ENCODE measurements at regions not wholly inside any gene's neighbourhood (a gene's known extent, or its start where the extent isn't known, plus 50 kb on each side); places are given as distances from the start of the nearest gene placed in this dataset.

- Histone ChIP-seq H3K36me3 (ENCODE audit: control insufficient read depth, insufficient read depth, low read length) (no peaks in the 10 kb centered on the region), H3K4me1 (ENCODE audit: control insufficient read depth, insufficient read depth, low read length) (no peaks in the 10 kb centered on the region), H3K9ac (ENCODE audit: low read depth, low read length) (no peak overlapping the region), H3K27me3 (ENCODE audit: control insufficient read depth, insufficient read depth, low read length) (no peaks in the 10 kb centered on the region), H3K27ac (ENCODE audit: low read depth, low read length) (no peak overlapping the region), H3K9me3 (ENCODE audit: control insufficient read depth, insufficient read depth, low read length) (0 out of 2 replicates have a peak, but pooled peaks cover 3% of the 10 kb centered on the region), H3K4me3 (ENCODE audit: low read depth, low read length) (no peak overlapping the region)
These were observed 108.7 kb upstream of the SNX19 start for GRCh38 chr11:131025020-131025419.

- no peaks in the 10 kb centered on the region for H3K27me3 ChIP-seq (ENCODE audit: control insufficient read depth, insufficient read depth, low read length)
- no peak overlapping the region for H3K9ac ChIP-seq (ENCODE audit: low read depth, low read length)
- no peaks in the 10 kb centered on the region for H3K4me1 ChIP-seq (ENCODE audit: control insufficient read depth, insufficient read depth, low read length)
- no peak overlapping the region for H3K4me3 ChIP-seq (ENCODE audit: low read depth, low read length)
- H3K9me3 ChIP-seq (ENCODE audit: control insufficient read depth, insufficient read depth, low read length): 0 out of 2 replicates have a peak, but pooled peaks cover 3% of the 10 kb centered on the region
- no peak overlapping the region for H3K27ac ChIP-seq (ENCODE audit: low read depth, low read length)
- no peaks in the 10 kb centered on the region for H3K36me3 ChIP-seq (ENCODE audit: control insufficient read depth, insufficient read depth, low read length)
These were observed 109.3 kb upstream of the SNX19 start for GRCh38 chr11:131025421-131026125.

GRCh38 chr11:131027491-131027890 is 111.2 kb upstream of the SNX19 start:
- H3K27ac ChIP-seq (ENCODE audit: low read depth, low read length): no peak overlapping the region
- no peaks in the 10 kb centered on the region for H3K27me3 ChIP-seq (ENCODE audit: control insufficient read depth, insufficient read depth, low read length)
- H3K36me3 ChIP-seq (ENCODE audit: control insufficient read depth, insufficient read depth, low read length): no peaks in the 10 kb centered on the region
- H3K9ac ChIP-seq (ENCODE audit: low read depth, low read length): no peak overlapping the region
- H3K4me1 ChIP-seq (ENCODE audit: control insufficient read depth, insufficient read depth, low read length): peaks cover 2% of the 10 kb centered on the region; the same call in 1 of the 2 replicates
- no peaks in the 10 kb centered on the region for H3K9me3 ChIP-seq (ENCODE audit: control insufficient read depth, insufficient read depth, low read length)
- no peak overlapping the region for H3K4me3 ChIP-seq (ENCODE audit: low read depth, low read length)

GRCh38 chr11:131033151-131033651 is 116.9 kb upstream of the SNX19 start:
- H3K9ac ChIP-seq (ENCODE audit: low read depth, low read length): no peak overlapping the region
- peaks cover 11% of the 10 kb centered on the region for H3K4me1 ChIP-seq (ENCODE audit: control insufficient read depth, insufficient read depth, low read length)

GRCh38 chr11:131036514-131036913 is 120.2 kb upstream of the SNX19 start:
- Histone ChIP-seq H3K27ac (ENCODE audit: low read depth, low read length) (no peak overlapping the region), H3K36me3 (ENCODE audit: control insufficient read depth, insufficient read depth, low read length) (no peaks in the 10 kb centered on the region), H3K4me3 (ENCODE audit: low read depth, low read length) (no peak overlapping the region), H3K9me3 (ENCODE audit: control insufficient read depth, insufficient read depth, low read length) (no peaks in the 10 kb centered on the region), H3K9ac (ENCODE audit: low read depth, low read length) (no peak overlapping the region), H3K27me3 (ENCODE audit: control insufficient read depth, insufficient read depth, low read length) (no peaks in the 10 kb centered on the region), H3K4me1 (ENCODE audit: control insufficient read depth, insufficient read depth, low read length) (peaks cover 11% of the 10 kb centered on the region)

More at GRCh38 chr11:131033151-131033651, 116.9 kb upstream of the SNX19 start:
- Histone ChIP-seq H3K36me3 (ENCODE audit: control insufficient read depth, insufficient read depth, low read length) (no peaks in the 10 kb centered on the region), H3K27me3 (ENCODE audit: control insufficient read depth, insufficient read depth, low read length) (no peaks in the 10 kb centered on the region), H3K4me3 (ENCODE audit: low read depth, low read length) (no peak overlapping the region), H3K9me3 (ENCODE audit: control insufficient read depth, insufficient read depth, low read length) (no peaks in the 10 kb centered on the region), H3K27ac (ENCODE audit: low read depth, low read length) (no peak overlapping the region)

- H3K9ac ChIP-seq (ENCODE audit: low read depth, low read length): no peak overlapping the region
- no peaks in the 10 kb centered on the region for H3K36me3 ChIP-seq (ENCODE audit: control insufficient read depth, insufficient read depth, low read length)
- H3K27ac ChIP-seq (ENCODE audit: low read depth, low read length): no peak overlapping the region
- no peaks in the 10 kb centered on the region for H3K27me3 ChIP-seq (ENCODE audit: control insufficient read depth, insufficient read depth, low read length)
- H3K4me1 ChIP-seq (ENCODE audit: control insufficient read depth, insufficient read depth, low read length): peaks cover 5% of the 10 kb centered on the region
- no peaks in the 10 kb centered on the region for H3K9me3 ChIP-seq (ENCODE audit: control insufficient read depth, insufficient read depth, low read length)
- H3K4me3 ChIP-seq (ENCODE audit: low read depth, low read length): no peak overlapping the region
These were observed 121.6 kb upstream of the SNX19 start for GRCh38 chr11:131037873-131038272.

GRCh38 chr11:131038597-131038996 is 122.3 kb upstream of the SNX19 start:
- H3K36me3 ChIP-seq (ENCODE audit: control insufficient read depth, insufficient read depth, low read length): no peaks in the 10 kb centered on the region
- no peaks in the 10 kb centered on the region for H3K27me3 ChIP-seq (ENCODE audit: control insufficient read depth, insufficient read depth, low read length)
- H3K4me1 ChIP-seq (ENCODE audit: control insufficient read depth, insufficient read depth, low read length): no peaks in the 10 kb centered on the region
- H3K4me3 ChIP-seq (ENCODE audit: low read depth, low read length): no peak overlapping the region
- no peak overlapping the region for H3K9ac ChIP-seq (ENCODE audit: low read depth, low read length)
- H3K27ac ChIP-seq (ENCODE audit: low read depth, low read length): no peak overlapping the region
- H3K9me3 ChIP-seq (ENCODE audit: control insufficient read depth, insufficient read depth, low read length): no peaks in the 10 kb centered on the region

GRCh38 chr11:131041331-131042040 is 125.2 kb upstream of the SNX19 start:
- Histone ChIP-seq H3K27ac (ENCODE audit: low read depth, low read length) (no peak overlapping the region), H3K4me1 (ENCODE audit: control insufficient read depth, insufficient read depth, low read length) (no peaks in the 10 kb centered on the region), H3K9me3 (ENCODE audit: control insufficient read depth, insufficient read depth, low read length) (no peaks in the 10 kb centered on the region), H3K9ac (ENCODE audit: low read depth, low read length) (no peak overlapping the region), H3K27me3 (ENCODE audit: control insufficient read depth, insufficient read depth, low read length) (no peaks in the 10 kb centered on the region), H3K36me3 (ENCODE audit: control insufficient read depth, insufficient read depth, low read length) (no peaks in the 10 kb centered on the region), H3K4me3 (ENCODE audit: low read depth, low read length) (no peak overlapping the region)

GRCh38 chr11:131042041-131042390 is 125.7 kb upstream of the SNX19 start:
- H3K36me3 ChIP-seq (ENCODE audit: control insufficient read depth, insufficient read depth, low read length): no peaks in the 10 kb centered on the region
- H3K4me1 ChIP-seq (ENCODE audit: control insufficient read depth, insufficient read depth, low read length): no peaks in the 10 kb centered on the region
- no peak overlapping the region for H3K9ac ChIP-seq (ENCODE audit: low read depth, low read length)
- H3K27me3 ChIP-seq (ENCODE audit: control insufficient read depth, insufficient read depth, low read length): no peaks in the 10 kb centered on the region
- no peak overlapping the region for H3K27ac ChIP-seq (ENCODE audit: low read depth, low read length)
- no peak overlapping the region for H3K4me3 ChIP-seq (ENCODE audit: low read depth, low read length)
- no peaks in the 10 kb centered on the region for H3K9me3 ChIP-seq (ENCODE audit: control insufficient read depth, insufficient read depth, low read length)

- Histone ChIP-seq H3K27ac (ENCODE audit: low read depth, low read length) (no peak overlapping the region), H3K27me3 (ENCODE audit: control insufficient read depth, insufficient read depth, low read length) (no peaks in the 10 kb centered on the region), H3K9me3 (ENCODE audit: control insufficient read depth, insufficient read depth, low read length) (no peaks in the 10 kb centered on the region), H3K9ac (ENCODE audit: low read depth, low read length) (no peak overlapping the region), H3K36me3 (ENCODE audit: control insufficient read depth, insufficient read depth, low read length) (no peaks in the 10 kb centered on the region), H3K4me3 (ENCODE audit: low read depth, low read length) (no peak overlapping the region), H3K4me1 (ENCODE audit: control insufficient read depth, insufficient read depth, low read length) (no peaks in the 10 kb centered on the region)
These were observed 127.0 kb upstream of the SNX19 start for GRCh38 chr11:131043251-131043650.

- Histone ChIP-seq H3K27me3 (ENCODE audit: control insufficient read depth, insufficient read depth, low read length) (no peaks in the 10 kb centered on the region), H3K4me1 (ENCODE audit: control insufficient read depth, insufficient read depth, low read length) (no peaks in the 10 kb centered on the region), H3K36me3 (ENCODE audit: control insufficient read depth, insufficient read depth, low read length) (no peaks in the 10 kb centered on the region), H3K27ac (ENCODE audit: low read depth, low read length) (no peak overlapping the region), H3K9me3 (ENCODE audit: control insufficient read depth, insufficient read depth, low read length) (peaks cover 4% of the 10 kb centered on the region; the same call in 1 of the 2 replicates), H3K9ac (ENCODE audit: low read depth, low read length) (no peak overlapping the region), H3K4me3 (ENCODE audit: low read depth, low read length) (no peak overlapping the region)
These were observed 128.6 kb upstream of the SNX19 start for GRCh38 chr11:131044851-131045250.
